T-cell (primary cell): ENCODE measurements at regions not wholly inside any gene's neighbourhood (a gene's known extent, or its start where the extent isn't known, plus 50 kb on each side); places are given as distances from the start of the nearest gene placed in this dataset.
"Not testable (repeated sequence)": the region's sequence is repeated elsewhere in the genome, so short reads cannot be mapped to it uniquely, and the experiment has no call there.

Source experiments
- ATAC-seq, 4 experiments: fragments of 200-7000 bp in 3 of 4; fragments of 150-1000 bp in 1 of 4; cut with Tn5 transposase; replicated peaks in 1 of 4; 1 replicate in 3 of 4; 2 replicates in 1 of 4; pipeline ENCODE4 v1.10.0; 2021; ENCODE audit warnings: moderate library complexity in 3 of 4, mild to moderate bottlenecking in 2 of 4, moderate number of reproducible peaks in 1 of 4
- CTCF ChIA-PET, 2 donors: fragments of 300-600 bp; sonication (Branson Sonifier 250); formaldehyde crosslinking; loops; one replicate each; lab custom pipeline; 2022; ENCODE audit warnings: antibody characterized with exemption in 2 of 2; lab: Charles Lee
- POLR2A ChIA-PET, 2 donors: fragments of 300-600 bp; sonication (Branson Sonifier 250); formaldehyde crosslinking; loops; one replicate each; lab custom pipeline; 2022; ENCODE audit warnings: antibody characterized with exemption in 2 of 2; lab: Charles Lee
- DNase-seq, 35 experiments: peaks; one replicate each; pipeline versions ENCODE4 v3.0.0 to v3.0.0-alpha.2; 2013 to 2023
- H3K27ac ChIP-seq: one replicate; pipeline ENCODE4 v1.5.1; 2013; ENCODE audit warnings: low read length
- H3K27me3 ChIP-seq, 2 experiments: replicated peaks in 1 of 2; 1 replicate in 1 of 2; 2 replicates in 1 of 2; pipeline versions ENCODE4 v1.6.1 to v1.7.0; 2013; ENCODE audit warnings: low read length in 1 of 2, mixed read lengths in 1 of 2; ENCODE audit not compliant: control insufficient read depth in 2 of 2, insufficient read depth in 2 of 2; ENCODE audit errors: extremely low read depth in 1 of 2
- H3K36me3 ChIP-seq, 2 donors: 1 replicate in 1 of 2; 2 replicates in 1 of 2; pipeline versions ENCODE4 v1.6.1 to v1.7.0; 2013; ENCODE audit warnings: low read length in 1 of 2; ENCODE audit not compliant: control insufficient read depth in 2 of 2, insufficient read depth in 1 of 2; ENCODE audit errors: extremely low read depth in 1 of 2
- H3K4me1 ChIP-seq, 2 experiments: 1 replicate in 1 of 2; 2 replicates in 1 of 2; pipeline versions ENCODE4 v1.6.1 to v1.7.0; 2013; ENCODE audit warnings: low read length in 2 of 2, mixed read lengths in 1 of 2; ENCODE audit not compliant: insufficient read depth in 2 of 2, control insufficient read depth in 1 of 2; ENCODE audit errors: extremely low read depth in 1 of 2
- H3K4me3 ChIP-seq, 2 donors: 1 replicate in 1 of 2; 2 replicates in 1 of 2; pipeline versions ENCODE4 v1.5.1 to v1.7.0; 2013; ENCODE audit warnings: mild to moderate bottlenecking in 2 of 2, low read length in 1 of 2, moderate library complexity in 1 of 2; ENCODE audit not compliant: control insufficient read depth in 1 of 2; ENCODE audit errors: extremely low read depth in 1 of 2
- H3K9me3 ChIP-seq: 2 replicates; pipeline ENCODE4 v1.7.0; 2013
- H3K27ac Mint-ChIP-seq, 2 donors: one replicate each; pipeline ENCODE4 v1.8.0; 2020 to 2021; ENCODE audit warnings: mild to moderate bottlenecking in 2 of 2, mixed read lengths in 2 of 2
- H3K27me3 Mint-ChIP-seq, 2 donors: one replicate each; pipeline ENCODE4 v1.8.0; 2021 to 2022; ENCODE audit warnings: mixed read lengths in 2 of 2
- H3K36me3 Mint-ChIP-seq: one replicate; pipeline ENCODE4 v1.8.0; 2021; ENCODE audit warnings: mixed read lengths
- H3K4me1 Mint-ChIP-seq, 3 donors: one replicate each; pipeline ENCODE4 v1.8.0; 2020 to 2022; ENCODE audit warnings: mixed read lengths in 3 of 3, mild to moderate bottlenecking in 1 of 3
- H3K4me3 Mint-ChIP-seq, 3 donors: one replicate each; pipeline ENCODE4 v1.8.0; 2020 to 2022; ENCODE audit warnings: mild to moderate bottlenecking in 3 of 3, mixed read lengths in 3 of 3, moderate library complexity in 3 of 3
- H3K9me3 Mint-ChIP-seq, 3 donors: one replicate each; pipeline ENCODE4 v1.8.0; 2020 to 2022; ENCODE audit warnings: mixed read lengths in 3 of 3
- WGBS: methylation state at CpG from one replicate; pipeline ENCODE4 v1.1.5; 2013; ENCODE audit warnings: missing lambda C conversion rate; ENCODE audit not compliant: insufficient coverage; 5-methylcytosine and 5-hydroxymethylcytosine counted together

DNA sequence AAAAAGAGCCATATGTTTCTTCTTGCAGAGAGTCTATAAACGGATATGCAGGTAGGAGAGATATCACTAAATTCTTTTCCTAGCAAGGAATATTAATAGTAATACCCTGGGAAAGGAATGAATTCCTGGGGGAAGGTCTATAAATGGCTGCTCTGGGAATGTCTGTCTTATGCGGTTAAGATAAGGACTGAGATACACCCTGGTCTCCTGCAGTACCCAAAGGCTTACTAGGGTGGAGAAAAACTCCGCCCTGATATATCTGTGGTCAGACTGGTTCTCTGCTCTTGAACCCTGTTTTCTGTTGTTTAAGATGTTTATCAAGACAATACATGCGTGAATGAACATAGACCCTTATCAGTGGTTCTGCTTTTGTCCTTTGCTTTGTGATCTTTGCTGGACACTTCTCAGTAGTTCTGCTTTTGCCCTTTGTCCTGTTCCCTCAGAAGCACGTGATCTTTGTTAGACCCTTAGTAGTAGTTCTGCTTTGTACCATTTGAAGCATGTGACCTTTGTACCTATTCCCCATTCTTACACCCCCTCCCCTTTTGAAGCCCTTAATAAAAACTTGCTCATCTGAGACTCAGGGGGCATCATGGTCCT lies 173.1 kb upstream of the CCZ1B start:
- CTCF ChIA-PET, H3K4me1 ChIP-seq, ATAC-seq, H3K27ac ChIP-seq, POLR2A ChIA-PET, H3K36me3 ChIP-seq, H3K36me3 Mint-ChIP-seq, H3K27me3 ChIP-seq, H3K4me3 ChIP-seq, H3K27ac Mint-ChIP-seq, DNase-seq, H3K4me1 Mint-ChIP-seq, H3K9me3 ChIP-seq, H3K4me3 Mint-ChIP-seq: not testable (repeated sequence)
- no CpG with 5 or more reads among the region's 5 CpGs for WGBS
- peaks cover 13 to 19% of the 10 kb centered on the region in 2 donors for H3K27me3 Mint-ChIP-seq
- H3K9me3 Mint-ChIP-seq: peaks cover 0 to 13% (median 7%) of the 10 kb centered on the region in 3 donors

DNA sequence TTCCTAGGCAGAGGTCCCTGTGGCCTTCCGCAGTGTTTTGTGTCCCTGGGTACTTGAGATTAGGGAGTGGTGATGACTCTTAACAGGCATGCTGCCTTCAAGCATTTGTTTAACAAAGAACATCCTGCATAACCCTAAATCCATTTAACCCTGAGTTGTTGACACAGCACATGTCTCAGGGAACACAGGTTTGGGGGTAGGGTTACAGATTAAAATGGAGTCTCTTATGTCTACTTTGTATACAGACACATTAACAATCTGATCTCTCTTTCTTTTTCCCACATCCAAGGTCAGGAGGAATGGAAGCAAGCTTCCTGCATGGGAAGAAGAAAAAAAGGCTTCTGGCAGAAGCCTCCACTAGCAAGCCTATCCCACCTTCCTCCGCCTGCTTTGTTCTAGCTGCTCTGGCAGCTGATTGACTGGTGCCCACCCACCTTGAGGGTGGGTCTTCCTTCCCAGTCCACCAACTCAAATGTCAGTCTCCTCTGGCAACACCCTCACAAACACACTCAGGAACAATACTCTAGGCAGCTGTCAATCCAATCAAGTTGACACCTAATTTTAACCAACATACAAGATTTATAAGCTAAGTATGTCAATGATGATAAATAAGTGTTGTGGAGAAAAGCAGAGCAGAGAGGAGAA lies 176.5 kb upstream of the CCZ1B start:
- H3K36me3 ChIP-seq: no peaks in the 10 kb centered on the region
- no peak for ATAC-seq
- ChIA-PET CTCF (no interaction called here), POLR2A (no interaction called here)
- H3K36me3 Mint-ChIP-seq: no peaks in the 10 kb centered on the region
- H3K27me3 Mint-ChIP-seq: peaks cover 13 to 19% of the 10 kb centered on the region in 2 donors
- no peaks in the 10 kb centered on the region for H3K4me1 Mint-ChIP-seq
- no peaks in the 10 kb centered on the region for H3K9me3 ChIP-seq
- no peak overlapping the region for H3K4me3 ChIP-seq
- no peak overlapping the region for H3K27ac Mint-ChIP-seq
- no peaks in the 10 kb centered on the region for H3K4me1 ChIP-seq
- WGBS: 82% methylated on average over 1 of the region's 2 CpGs
- no peak for DNase-seq
- peaks cover 0 to 8% of the 10 kb centered on the region in 2 experiments for H3K27me3 ChIP-seq
- peaks cover 0 to 13% (median 7%) of the 10 kb centered on the region in 3 donors for H3K9me3 Mint-ChIP-seq
- no peak overlapping the region for H3K4me3 Mint-ChIP-seq
- no peak overlapping the region for H3K27ac ChIP-seq

DNA sequence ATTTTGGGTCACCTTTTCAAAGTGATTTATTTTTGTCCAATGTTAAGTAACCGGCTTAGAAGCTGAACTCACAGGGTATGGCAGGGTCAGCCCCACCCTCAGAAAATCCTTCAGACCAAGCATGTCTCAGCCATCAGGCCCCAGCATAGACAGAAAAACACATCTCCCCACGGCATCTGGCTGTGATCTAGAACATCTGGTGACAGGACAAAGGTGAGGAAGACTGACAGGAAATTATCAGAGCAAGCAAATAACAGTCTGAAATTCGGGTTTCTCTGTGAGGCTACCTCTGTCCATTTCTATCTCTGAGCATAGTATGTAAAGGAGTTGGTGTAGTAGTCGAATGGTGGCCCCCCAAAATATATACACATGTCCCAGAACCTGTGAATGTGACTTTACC lies 177.0 kb upstream of the C1GALT1 start:
- WGBS: no CpG with 5 or more reads among the region's 4 CpGs
- H3K4me1 ChIP-seq: no peaks in the 10 kb centered on the region
- peaks cover 17 to 28% of the 10 kb centered on the region in 2 donors for H3K27me3 Mint-ChIP-seq

DNA sequence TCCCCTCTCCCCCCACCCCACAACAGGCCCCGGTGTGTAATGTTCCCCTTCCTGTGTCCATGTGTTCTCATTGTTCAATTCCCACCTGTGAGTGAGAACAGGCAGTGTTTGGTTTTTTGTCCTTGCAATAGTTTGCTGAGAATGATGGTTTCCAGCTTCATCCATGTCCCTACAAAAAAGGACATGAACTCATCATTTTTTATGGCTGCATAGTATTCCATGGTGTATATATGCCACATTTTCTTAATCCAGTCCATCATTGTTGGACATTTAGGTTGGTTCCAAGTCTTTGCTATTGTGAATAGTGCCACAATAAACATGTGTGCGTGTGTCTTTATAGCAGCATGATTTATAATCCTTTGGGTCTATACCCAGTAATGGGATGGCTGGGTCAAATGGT lies 176.4 kb upstream of the C1GALT1 start:
- H3K36me3 Mint-ChIP-seq, H3K4me1 Mint-ChIP-seq, H3K27ac ChIP-seq, CTCF ChIA-PET, H3K4me3 ChIP-seq, H3K9me3 Mint-ChIP-seq, H3K27ac Mint-ChIP-seq, POLR2A ChIA-PET, H3K36me3 ChIP-seq, H3K4me1 ChIP-seq, H3K27me3 ChIP-seq, H3K9me3 ChIP-seq, H3K4me3 Mint-ChIP-seq, DNase-seq, ATAC-seq: not testable (repeated sequence)
- WGBS: no CpG with 5 or more reads among the region's 2 CpGs
- H3K27me3 Mint-ChIP-seq: peaks cover 16 to 30% of the 10 kb centered on the region in 2 donors

More for the DNA sequence above, 177.0 kb upstream of the C1GALT1 start:
- ChIA-PET CTCF (no interaction called here), POLR2A (no interaction called here)
- DNase-seq (no peak), ATAC-seq (no peak)
- no peaks in the 10 kb centered on the region for H3K36me3 ChIP-seq
- peaks cover 0 to 5% of the 10 kb centered on the region in 2 experiments for H3K27me3 ChIP-seq
- Mint-ChIP-seq H3K36me3 (no peaks in the 10 kb centered on the region), H3K4me3 (no peak overlapping the region), H3K9me3 (peaks cover 0 to 7% (median 2%) of the 10 kb centered on the region in 3 donors), H3K27ac (no peak overlapping the region), H3K4me1 (no peaks in the 10 kb centered on the region)
- H3K27ac ChIP-seq: no peak overlapping the region
- H3K4me3 ChIP-seq: no peak overlapping the region
- H3K9me3 ChIP-seq: no peaks in the 10 kb centered on the region

DNA sequence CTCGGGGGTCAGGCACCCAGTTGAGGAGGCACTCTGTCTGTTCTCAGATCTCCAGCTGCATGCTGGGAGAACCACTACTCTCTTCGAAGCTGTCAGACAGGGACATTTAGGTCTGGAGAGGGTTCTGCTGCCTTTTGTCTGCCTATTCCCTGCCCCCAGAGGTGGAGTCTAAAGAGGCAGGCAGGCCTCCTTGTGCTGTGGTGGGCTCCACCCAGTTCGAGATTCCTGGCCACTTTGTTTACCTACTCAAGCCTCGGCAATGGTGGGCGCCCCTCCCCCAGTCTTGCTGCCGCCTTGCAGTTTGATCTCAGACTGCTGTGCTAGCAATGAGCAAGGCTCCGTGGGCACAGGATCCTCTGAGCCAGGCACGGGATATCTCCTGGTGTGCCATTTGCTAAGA lies 171.1 kb upstream of the C1GALT1 start:
- WGBS: 84% methylated on average over 8 of the region's 8 CpGs
- H3K4me1 ChIP-seq: not testable (repeated sequence)
- H3K27me3 Mint-ChIP-seq: peaks cover 41 to 43% of the 10 kb centered on the region in 2 donors

DNA sequence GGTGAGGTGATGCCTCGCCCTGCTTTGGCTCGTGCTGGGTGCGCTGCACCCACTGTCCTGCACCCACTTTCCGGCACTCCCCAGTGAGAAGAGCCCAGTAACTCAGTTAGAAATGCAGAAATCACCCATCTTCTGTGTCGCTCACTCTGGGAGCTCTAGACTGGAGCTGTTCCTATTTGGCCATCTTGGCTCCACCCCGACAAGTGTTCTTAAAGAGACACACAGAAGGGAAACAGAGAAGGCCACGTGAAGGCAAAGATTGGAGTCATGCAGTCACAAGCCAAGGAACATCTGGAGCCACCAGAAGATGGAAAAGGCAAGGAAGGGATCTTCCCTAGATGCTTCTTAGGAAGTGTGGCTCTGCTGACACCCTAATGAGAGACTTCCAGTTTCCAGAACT lies 170.6 kb upstream of the C1GALT1 start:
- H3K4me3 Mint-ChIP-seq, H3K4me1 Mint-ChIP-seq, DNase-seq, H3K36me3 Mint-ChIP-seq, POLR2A ChIA-PET, H3K4me3 ChIP-seq, CTCF ChIA-PET, H3K27ac Mint-ChIP-seq, H3K27ac ChIP-seq, H3K4me1 ChIP-seq, H3K9me3 Mint-ChIP-seq, ATAC-seq, H3K36me3 ChIP-seq, H3K9me3 ChIP-seq: not testable (repeated sequence)
- H3K27me3 ChIP-seq: peaks cover 0 to 22% of the 10 kb centered on the region in 2 experiments
- 68% methylated on average over 7 of the region's 7 CpGs for WGBS
- H3K27me3 Mint-ChIP-seq: peaks cover 41 to 43% of the 10 kb centered on the region in 2 donors

More for the DNA sequence above, 171.1 kb upstream of the C1GALT1 start:
- DNase-seq, H3K27ac Mint-ChIP-seq, H3K27ac ChIP-seq, H3K4me3 ChIP-seq, H3K36me3 ChIP-seq, POLR2A ChIA-PET, H3K4me3 Mint-ChIP-seq, H3K9me3 Mint-ChIP-seq, ATAC-seq, H3K9me3 ChIP-seq, H3K4me1 Mint-ChIP-seq, H3K36me3 Mint-ChIP-seq, CTCF ChIA-PET: not testable (repeated sequence)
- H3K27me3 ChIP-seq: peaks cover 0 to 20% of the 10 kb centered on the region in 2 experiments
